8988T (cell line): ENCODE measurements at regions not wholly inside any gene's neighbourhood (a gene's known extent, or its start where the extent isn't known, plus 50 kb on each side); places are given as distances from the start of the nearest gene placed in this dataset.
"Not testable (repeated sequence)": the region's sequence is repeated elsewhere in the genome, so short reads cannot be mapped to it uniquely, and the experiment has no call there.

Experiments used
- DNase-seq: peaks from one replicate; pipeline ENCODE4 v3.0.0; 2011

DNA sequence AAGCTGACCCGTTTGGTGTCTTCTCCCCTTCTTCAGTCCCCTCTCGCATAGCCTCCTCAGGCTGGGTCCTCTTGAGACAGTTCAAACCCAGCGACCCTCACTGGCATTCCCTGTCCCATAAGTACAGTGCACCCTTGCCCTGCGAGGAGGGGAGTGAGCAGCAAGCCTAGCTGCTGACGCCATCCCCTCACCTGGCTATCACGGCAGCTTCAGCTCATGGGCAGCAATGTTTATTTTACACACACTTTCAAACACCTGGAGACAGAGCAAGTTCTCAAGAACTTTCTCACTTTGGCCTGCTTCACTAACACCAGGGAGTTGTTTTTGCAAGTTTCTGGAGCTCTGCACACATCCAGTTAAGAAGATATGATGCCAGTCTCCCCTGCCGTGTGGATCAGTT lies 189.6 kb upstream of the E2F8 start:
- DNase-seq, result no peak

DNA sequence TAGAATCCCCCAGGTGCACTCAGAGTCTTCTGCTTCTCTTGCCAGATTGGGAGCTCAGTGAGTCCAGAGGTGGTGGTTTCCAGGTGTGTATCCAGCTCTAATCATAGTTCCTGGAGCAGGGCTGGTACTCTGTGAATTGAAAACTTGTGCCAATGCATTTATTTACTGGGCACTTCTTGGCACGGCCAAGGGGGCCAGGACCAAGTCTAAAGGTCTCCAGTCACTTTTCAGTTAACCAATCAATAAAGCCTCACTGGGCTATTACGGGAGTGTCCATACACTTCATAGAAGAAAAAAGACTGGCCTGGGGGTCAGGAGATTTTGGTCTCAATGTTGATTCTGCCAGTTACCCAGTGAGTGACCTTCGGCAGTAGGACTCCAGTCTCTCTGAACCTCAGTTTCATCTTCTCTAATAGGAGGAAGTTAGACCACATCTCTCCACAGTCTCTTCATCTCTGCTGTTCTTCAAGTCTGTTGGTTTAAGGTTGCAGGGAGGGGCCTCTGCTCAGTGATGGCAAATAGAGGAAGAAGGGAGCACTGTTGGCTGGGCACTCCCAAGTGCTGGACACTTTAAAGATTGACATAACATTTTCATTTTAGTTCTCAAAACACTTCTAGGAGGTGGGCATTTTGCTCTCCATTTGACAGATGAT lies 188.5 kb upstream of the E2F8 start:
- no peak for DNase-seq

DNA sequence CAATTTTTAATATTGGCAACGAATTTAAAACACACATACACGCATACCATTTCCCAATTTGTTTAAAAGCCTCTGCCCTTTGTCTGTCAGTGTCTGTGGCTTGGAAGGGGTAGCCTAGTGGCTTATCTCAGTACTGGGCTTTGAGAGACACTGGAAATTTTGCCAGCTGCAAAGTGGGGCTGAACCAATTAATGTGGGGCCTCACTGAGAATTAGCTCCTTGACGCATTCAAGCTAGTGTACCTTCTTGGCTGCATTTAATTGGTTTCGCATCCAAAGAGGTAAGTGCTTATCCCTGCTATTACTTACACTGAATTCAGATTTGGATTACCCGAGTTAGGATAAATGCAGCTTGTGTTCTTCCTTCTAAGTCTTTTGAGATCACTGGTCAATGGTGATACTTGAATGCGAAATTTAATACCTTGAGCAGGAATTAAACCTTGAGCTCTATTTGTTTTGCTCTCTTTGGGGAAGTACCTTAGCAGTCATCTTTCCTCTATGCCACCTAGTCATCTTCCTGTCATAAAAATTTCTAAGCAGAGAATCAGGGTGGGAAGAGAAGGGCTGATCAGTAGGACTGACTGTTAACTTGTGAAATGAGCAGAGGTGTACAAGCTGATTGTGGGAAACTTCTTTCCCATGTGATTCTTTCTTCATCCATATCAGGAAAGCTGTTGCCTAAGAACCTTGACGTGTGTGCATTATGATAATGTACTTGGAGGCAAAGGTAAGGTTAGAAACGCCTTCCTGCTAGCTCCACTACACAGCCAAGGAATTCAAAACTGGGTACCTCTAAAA lies 187.7 kb upstream of the E2F8 start:
- no peak for DNase-seq

DNA sequence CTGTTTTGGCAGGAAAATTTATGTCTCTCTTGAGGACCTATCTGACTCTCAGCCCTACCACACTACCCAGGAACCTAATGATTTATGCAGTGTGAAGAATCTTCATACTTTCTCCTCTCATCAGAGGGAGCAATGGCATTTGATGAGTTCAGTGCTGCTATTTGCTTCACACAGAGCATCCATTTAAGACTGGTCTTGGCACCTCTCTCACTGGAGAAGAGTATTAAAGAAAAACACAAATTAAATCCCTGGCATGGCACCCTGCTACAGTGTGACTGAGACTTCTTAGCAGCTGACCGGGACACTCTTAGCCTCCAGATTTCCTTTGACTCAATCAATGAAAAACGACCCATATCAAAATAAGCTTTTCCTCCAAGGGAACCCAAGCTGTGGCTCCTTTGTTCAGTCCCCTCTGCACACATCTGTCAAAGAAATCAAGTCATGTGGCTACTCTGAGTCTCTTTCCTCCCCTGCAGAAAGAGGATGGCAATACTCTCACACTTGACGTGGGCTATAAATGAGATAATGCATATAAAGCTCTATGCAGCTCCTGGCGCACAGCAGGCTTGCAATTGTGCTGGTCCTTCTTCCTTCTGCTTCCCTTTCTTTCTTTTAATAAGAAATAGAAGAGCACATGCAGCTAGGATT lies 186.1 kb upstream of the E2F8 start:
- DNase-seq, result no peak

DNA sequence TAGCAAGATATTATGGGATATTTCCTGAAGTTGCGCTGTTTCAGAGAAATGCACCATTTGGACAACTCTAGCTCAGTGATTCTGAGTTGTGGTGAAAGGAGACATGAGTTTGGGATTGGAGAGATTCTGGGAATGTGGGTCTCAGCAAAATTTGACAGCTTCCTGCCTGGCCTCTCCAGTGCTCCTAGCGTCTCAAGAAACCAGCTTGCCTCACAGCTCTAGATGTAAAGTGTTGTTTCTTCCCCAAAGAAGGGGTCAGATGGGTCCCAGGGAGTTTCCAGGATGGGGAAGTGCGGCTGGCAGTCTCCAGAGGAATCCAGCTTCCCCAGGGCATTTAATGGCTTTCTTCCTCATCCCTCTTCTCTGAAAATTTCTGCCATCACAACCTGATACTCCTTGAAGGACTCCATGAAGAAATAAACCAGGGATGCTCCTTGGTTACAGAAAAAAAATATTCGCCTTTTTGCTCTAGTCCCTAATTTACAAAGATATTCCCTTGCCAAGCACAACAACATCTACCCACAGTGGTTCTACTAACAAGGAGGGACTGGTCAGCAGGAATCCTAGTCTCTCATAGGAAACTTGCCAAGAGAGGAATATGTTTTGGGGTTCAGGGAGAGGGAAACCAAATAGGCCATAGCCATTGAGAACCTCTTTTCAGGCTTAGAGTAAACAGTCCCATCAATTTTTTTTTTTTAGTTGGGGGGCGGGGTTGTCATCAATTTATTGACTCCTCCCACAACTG lies 185.4 kb upstream of the E2F8 start:
- DNase-seq, result no peak

DNA sequence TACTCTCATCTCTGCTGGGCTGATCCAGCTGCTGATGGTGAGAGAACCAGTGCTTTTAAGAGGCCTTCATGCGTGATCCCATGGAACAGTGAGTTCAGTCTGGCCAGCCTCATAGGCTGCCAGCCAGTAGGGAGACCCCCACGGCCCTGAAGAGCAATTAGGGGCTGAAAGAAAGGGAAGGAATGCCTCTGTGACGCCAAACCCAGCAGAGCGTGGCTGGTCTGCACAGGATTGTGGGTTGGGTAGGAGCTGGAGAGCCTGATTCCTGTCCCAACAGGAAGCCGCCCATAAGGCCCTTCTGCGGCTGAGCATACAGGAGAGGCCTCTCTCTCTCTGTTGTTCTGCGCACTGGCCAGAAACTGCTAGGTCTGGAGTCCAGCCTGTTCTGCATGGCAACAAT lies 181.5 kb upstream of the E2F8 start:
- no peak for DNase-seq

DNA sequence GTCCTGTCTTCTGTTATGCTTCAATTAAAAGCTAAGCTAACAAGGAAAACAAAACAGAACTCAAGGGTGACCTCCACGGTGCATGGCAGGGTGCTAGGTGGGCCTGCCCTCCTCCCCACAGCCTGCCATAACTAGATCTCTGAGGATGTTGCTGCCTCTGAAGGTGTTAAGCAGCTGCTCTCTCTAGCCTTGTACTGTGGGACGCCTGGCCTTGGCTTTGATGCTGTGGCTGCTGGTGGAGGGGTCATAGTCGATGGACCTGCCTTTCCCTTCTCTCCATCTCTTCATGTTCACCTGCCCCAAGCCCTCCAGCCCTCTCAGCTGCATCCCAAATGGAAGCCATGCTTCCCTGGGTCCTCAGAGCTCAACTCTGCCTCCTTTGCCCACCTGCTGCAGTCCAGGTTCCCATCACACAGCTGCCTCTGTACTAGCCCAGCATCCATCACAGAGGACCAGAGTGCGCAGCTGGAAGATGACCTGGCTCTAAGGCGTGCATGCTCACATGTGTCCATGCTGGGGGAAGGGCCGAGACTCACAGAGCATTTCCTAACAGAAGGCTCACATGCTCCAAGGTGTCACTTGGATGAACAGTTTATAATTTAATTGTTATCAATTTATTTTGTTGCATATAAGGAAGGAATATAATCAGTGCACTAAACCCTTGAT lies 180.3 kb upstream of the E2F8 start:
- DNase-seq, result no peak

DNA sequence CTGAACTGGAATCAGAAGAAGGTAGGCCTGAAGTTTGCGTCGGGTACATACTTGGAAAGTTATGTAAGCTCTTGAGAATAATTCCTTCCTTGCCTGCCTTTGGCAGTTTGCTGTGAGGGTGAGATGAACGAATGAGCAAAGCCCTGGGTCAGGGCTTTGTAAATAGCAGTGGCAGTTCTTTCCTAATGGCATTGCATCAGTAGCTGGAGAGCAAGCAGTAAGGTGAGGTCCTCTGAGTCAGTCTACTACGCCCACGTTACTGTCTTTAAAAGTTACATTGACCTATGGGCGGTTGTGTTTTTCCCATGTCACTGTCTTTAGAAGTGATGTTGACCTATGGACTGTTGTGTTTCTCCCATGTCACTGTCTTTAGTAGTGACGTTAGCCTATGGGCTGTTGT lies 179.1 kb upstream of the E2F8 start:
- DNase-seq, result no peak

DNA sequence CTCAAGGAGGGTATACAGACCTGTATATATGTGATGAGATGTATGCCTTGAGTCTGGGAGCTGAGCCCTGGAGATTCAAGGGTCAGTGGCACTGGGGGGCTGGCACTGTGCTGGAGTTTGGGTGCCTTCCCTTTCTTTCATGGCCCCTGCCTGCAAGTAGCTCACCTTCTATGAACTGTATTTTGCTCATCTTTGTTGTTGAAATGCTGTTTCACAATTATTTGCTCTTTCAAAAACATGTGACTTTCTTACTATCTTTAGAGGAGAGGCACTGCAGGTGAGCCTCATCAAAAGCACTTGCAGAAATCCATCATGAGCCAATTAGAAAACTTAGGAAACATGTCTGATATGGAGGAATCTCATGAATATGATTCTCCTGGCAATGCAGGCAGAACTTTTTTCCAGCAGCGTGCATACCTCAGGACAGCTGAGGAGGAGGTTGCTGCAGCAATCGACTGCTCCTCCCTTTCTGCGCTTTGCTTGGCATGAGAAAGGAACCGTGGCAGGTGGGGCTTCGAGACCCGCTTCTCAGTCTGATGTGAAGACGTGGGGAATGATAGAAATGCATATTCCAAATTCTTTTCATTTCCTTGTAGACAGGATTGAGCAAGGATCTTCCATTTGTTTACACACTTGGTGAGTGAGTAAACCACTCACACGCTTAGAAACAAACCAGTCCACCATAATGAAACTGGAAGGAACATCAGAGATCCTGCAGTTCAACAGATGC lies 178.4 kb upstream of the E2F8 start:
- no peak for DNase-seq

DNA sequence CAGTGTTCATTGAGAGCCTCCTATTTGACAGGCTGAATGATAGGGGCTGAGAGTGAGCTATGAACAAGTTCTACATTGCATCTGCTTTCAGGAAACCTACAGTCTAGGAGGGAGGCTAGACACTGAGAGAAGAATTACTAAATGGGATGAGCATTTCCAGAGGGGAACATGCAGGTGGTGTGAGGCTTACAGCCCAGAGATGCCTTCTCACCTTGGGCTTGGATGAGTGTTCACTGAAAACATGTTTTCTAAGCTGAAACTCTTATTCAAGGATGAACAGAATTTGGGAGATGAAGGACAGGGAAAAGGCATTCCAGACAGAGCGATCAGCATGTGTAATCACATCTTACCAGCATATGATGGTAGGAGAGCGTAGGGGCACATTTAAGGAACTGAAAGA lies 177.5 kb upstream of the E2F8 start:
- no peak for DNase-seq

DNA sequence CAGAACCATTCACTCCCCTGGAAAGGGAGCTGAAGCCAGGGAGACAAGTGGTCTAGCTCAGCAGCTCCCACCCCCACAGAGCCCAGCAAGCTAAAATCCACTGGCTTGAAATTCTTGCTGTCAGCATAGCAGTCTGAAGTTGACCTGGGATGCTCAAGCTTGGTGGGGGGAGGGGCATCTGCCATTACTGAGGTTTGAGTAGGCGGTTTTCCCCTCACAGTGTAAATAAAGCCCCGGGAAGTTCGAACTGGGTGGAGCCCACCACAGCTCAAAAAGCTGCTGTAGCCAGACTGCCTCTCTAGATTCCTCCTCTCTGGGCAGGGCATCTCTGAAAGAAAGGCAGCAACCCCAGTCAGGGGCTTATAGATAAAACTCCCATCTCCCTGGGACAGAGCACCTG lies 171.3 kb upstream of the E2F8 start:
- not testable (repeated sequence) for DNase-seq

DNA sequence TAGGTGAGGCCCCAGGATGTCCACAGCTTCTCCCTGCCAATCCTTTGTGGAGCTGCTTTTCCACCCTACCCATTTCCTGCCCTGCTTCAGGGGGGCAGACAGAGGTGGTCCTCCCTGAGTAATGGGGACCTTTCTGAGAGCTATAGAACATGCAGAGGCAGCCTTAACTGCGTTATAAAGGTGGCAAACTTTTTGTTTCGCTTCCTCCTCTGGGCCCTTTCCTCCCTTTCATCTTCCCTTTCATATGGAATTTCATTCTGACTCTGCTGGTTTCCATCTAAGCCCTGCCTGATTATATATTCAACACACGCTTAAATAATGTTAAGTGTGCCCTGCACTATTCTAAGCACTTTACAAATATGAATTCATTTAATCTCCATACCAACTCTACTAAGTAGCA lies 169.3 kb upstream of the E2F8 start:
- DNase-seq, result no peak

DNA sequence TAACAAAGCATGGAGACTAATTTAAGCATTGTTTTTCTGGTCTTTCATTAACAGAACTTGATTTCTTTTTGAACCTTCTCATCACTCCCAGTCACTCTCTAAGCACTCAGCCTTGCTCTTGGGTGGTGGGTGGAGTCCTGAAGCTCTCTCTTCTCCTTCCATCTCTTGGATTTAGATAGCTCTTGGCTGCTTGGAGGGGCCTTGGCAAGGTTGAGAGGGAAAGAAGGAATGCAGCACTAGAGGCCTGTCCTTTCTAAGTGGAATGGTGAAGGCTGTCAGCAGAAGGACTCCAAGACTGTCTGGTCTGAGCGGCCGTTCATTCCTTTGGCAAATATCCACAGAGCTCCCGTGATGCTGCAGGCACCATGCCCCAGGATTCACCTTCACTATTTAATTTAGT lies 168.6 kb upstream of the E2F8 start:
- DNase-seq, result no peak

DNA sequence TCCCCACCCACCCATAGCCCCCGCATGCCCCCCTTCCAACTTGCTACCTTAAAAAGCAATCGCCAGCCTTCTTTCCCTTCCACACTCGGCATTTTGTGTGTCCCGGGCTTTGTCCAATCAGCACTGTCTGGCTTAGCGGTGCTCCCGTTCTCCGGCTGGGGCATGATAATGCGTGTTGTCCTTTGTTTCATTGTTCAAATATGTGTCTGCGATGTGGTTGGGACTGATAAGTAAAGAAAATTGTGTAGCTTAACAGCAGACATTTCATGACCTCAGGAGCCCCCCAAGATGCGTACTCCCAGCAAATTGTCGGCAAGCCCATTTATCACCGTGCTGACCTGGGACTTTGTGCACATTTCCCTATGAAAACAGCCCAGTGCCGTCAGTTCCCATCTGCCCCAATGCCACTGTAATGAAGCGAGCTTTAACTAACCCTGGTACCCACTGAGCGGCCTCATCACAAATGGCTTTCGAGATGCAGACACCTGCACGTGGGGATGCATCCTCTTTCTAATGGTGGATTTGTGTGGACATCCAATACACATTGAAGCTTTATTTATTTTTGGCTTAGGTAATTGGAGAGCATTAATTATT lies 167.0 kb upstream of the E2F8 start:
- no peak for DNase-seq

DNA sequence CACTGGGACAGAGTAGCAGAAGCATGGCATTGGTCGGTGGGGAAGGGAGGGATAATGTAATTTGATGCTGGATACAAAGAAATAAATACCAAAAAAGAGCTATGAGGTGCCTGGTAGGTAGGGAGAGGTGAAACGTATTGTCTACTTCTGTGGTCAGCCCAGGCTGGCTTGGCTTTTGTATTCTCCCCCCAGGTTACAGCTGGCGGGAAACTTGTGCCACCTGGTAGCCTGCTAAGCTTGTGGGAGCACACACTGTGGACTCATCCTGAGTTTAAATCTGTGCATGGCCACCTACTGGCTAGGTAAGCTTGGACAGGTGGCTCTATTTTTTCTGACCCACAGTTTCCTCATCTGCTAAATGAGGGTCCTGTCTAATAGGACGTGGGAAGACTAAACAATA lies 165.2 kb upstream of the E2F8 start:
- DNase-seq, result no peak

DNA sequence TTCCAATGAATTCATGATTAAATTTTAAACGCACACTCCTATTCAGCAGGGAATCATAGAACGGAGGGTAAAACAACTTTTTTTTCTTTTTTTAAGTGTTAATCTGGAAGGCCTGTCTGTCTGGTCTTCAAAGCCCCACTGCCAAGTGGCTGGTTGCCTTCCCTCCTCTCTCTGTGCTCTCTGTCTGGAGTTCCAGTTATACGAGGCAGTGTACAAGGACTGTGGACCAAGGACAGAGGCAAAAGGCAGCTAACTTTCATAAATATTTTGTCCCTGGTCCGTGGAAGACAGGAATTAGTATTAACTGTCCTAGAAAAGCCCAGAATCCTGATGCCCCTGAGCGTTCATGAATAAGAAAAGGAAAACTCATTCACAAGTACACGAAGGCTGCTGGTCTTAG lies 164.0 kb upstream of the E2F8 start:
- no peak for DNase-seq

DNA sequence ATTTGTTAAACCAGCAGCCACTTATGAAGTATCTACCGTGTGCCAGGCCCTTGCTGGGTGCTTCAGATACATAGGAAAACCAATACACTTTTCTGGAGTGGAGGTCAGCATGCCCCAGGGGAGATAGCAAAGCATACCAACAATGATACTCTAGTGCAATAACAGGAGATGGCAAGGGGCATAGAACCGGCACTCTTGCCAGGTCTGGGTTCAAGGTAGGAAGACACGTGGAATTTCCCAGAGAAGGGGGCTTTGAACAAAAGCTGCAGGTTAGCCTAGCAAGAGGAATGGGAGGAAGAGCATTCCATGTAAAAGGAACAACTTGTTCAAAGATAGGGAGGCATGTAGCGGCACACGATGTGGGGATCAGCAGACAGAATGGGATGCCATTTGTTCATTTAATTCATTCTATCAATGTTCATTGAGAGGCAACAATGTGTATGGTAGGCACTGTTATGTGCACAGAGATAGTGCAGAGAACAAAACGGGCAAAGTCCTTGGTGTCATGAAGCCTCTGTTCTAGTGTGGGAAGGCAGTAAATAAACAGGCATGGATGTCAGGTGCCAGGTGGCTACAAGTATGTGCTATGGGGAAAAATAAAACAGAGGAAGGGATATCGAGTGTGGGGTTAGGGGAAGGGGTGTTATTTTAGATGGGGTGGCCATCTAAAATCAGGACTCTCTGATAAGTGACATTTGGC lies 162.6 kb upstream of the E2F8 start:
- DNase-seq, result no peak

DNA sequence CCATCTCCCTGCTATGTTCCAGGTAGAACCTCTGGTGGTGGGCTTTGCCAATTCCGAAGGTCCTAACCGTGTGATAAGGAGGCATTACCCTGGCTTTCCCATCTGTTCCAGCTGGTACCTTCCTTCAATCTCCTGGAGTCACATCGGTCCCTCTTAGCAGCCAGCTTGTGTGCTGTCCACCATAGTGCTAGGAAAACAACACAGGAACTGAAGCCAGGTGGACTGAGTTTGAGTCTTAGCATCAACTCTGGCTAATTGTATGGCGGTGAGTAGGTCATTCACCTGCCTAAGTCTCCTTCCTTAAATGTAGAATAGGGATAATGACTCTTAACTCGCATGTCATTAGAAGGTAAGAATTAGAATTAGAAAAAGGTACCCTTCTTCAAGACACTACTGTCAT lies 159.6 kb upstream of the E2F8 start:
- DNase-seq, result no peak

DNA sequence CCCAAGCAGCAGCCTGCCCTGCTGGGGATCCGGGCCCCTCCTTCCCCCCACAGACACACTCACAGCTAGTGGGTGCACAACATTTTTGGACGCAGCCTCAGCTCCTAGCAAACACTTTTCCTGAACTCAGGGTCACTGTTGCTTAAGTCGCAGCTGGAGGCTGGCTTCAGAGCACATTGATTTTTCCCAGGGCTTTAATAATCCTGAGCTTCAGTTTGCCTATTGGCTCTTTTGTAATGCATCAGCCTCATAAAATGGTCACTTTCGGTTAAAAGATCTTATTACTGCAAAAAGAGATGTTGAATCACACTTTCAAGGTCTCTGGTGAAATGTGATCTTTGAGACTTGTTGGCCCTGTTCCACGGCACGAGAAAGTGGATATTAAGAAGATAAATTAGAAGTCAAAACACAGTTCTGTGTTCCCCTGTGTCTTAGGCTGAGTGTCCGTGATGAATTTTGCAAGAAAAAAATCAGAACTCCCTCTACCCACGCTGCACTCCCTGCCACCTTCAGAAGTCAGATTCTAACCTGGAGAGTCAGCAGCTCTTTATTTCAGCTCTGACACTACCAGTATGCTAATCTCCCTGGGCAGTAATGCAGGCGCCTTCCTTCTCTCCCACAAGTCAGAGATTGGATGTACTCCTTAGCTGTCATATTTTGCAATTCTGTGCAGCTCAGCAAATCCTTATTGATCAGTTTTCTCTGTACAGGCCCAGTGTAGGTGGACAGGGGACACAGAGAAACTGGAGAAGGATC lies 158.2 kb upstream of the E2F8 start:
- no peak for DNase-seq

DNA sequence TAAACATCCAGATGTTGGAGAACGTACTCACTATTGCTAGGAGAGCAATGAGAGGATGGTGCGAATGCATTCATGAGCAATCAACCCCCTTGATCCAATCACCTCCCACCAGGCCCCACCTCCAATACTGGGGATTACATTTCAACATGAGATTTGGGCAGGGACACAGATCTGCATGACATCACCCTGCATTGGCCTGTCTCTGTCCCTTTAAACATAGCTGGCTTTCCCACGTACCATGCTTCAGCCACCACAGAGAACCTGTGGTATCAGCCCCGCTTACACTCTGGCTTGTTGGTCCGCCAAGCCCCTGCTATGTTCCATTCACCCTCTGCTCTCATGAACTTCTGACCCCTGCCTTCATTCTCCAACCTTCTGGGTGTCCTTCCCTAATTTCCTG lies 157.5 kb upstream of the E2F8 start:
- DNase-seq, result no peak

DNA sequence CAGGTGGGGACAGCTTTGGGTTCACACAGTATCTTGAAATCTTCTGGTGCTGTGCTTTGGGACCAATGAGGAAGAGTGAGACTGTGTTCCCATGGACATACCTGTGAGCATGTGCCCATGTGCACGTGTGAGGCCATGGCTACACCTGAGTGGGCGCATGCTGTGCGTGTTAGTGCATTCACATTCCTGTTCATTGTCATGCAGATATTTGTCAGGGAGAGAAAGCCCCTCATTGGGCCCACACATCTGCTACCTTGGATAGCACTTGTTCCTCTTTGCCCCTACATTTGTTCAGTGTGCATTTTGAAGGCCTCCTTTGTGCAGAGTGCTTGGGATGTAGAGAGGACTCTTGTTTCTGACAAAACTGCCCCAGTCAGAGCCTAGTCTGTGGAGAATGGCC lies 154.3 kb upstream of the E2F8 start:
- no peak for DNase-seq
